ENCODE measurements at regions not wholly inside any gene's neighbourhood (a gene's known extent, or its start where the extent isn't known, plus 50 kb on each side); places are given as distances from the start of the nearest gene placed in this dataset.
A peak's percentile ranks its signal among the peaks of the same experiment; 100 is the strongest.

- Histone ChIP-seq H3K36me3 (no peaks in the 10 kb centered on the region), H3K9me3 (no peaks in the 10 kb centered on the region), H3K27ac (no peak overlapping the region), H3K27me3 (replicated peaks; ENCODE audit: insufficient read depth) (no peaks in the 10 kb centered on the region), H3K4me3 (no peak overlapping the region), H3K4me1 (replicated peaks) (no peaks in the 10 kb centered on the region)
- intact Hi-C loops (cut with DNase I): loop anchor here (5.0 kb wide), 1 partner anchor 1585 kb away; the partner anchor contains the start of gene ADGRL2
- 3% methylated on average over 4 of the region's 4 CpGs for WGBS
- TF ChIP-seq POLR2AphosphoS5 (IDR thresholded peaks at IDR 0.05): no peak
- TF ChIP-seq, protein P1, sequence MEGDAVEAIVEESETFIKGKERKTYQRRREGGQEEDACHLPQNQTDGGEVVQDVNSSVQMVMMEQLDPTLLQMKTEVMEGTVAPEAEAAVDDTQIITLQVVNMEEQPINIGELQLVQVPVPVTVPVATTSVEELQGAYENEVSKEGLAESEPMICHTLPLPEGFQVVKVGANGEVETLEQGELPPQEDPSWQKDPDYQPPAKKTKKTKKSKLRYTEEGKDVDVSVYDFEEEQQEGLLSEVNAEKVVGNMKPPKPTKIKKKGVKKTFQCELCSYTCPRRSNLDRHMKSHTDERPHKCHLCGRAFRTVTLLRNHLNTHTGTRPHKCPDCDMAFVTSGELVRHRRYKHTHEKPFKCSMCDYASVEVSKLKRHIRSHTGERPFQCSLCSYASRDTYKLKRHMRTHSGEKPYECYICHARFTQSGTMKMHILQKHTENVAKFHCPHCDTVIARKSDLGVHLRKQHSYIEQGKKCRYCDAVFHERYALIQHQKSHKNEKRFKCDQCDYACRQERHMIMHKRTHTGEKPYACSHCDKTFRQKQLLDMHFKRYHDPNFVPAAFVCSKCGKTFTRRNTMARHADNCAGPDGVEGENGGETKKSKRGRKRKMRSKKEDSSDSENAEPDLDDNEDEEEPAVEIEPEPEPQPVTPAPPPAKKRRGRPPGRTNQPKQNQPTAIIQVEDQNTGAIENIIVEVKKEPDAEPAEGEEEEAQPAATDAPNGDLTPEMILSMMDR (IDR thresholded peaks at IDR 0.05): peak; percentile 15 to 54 (median 46)
- DNase-seq (ENCODE audit: low spot score): peak; percentile 26
Measured at GRCh38 chr1:80217377-80217986, 1211.0 kb upstream of the ADGRL4 start.

- Histone ChIP-seq H3K27ac (no peak overlapping the region), H3K4me1 (replicated peaks) (no peaks in the 10 kb centered on the region), H3K4me3 (no peak overlapping the region), H3K9me3 (no peaks in the 10 kb centered on the region), H3K36me3 (no peaks in the 10 kb centered on the region), H3K27me3 (replicated peaks; ENCODE audit: insufficient read depth) (no peaks in the 10 kb centered on the region)
- no peak for TF ChIP-seq POLR2A (IDR thresholded peaks at IDR 0.05)
- TF ChIP-seq POLR2AphosphoS5 (IDR thresholded peaks at IDR 0.05): no peak
- TF ChIP-seq, protein P1 (IDR thresholded peaks at IDR 0.05): no peak
- WGBS: 93% methylated on average over 5 of the region's 5 CpGs
- intact Hi-C loops (cut with DNase I): loop anchor here (5.0 kb wide), 1 partner anchor 1587 kb away; the partner anchor contains the start of gene ADGRL2
- DNase-seq (ENCODE audit: low spot score): no peak
Measured at GRCh38 chr1:80214888-80215540, 1208.5 kb upstream of the ADGRL4 start.

GRCh38 chr1:80212948-80213347 lies 1206.4 kb upstream of the ADGRL4 start:
- DNase-seq (ENCODE audit: low spot score): no peak
- H3K36me3 ChIP-seq: no peaks in the 10 kb centered on the region
- no peak for TF ChIP-seq POLR2A (IDR thresholded peaks at IDR 0.05)
- no peak for TF ChIP-seq POLR2AphosphoS5 (IDR thresholded peaks at IDR 0.05)
- TF ChIP-seq, protein P1 (IDR thresholded peaks at IDR 0.05): no peak
- H3K4me1 ChIP-seq (replicated peaks): no peaks in the 10 kb centered on the region
- intact Hi-C loops (cut with DNase I): no loop called here
- H3K27me3 ChIP-seq (replicated peaks; ENCODE audit: insufficient read depth): no peaks in the 10 kb centered on the region
- no peak overlapping the region for H3K4me3 ChIP-seq
- 90% methylated on average over 3 of the region's 3 CpGs for WGBS
- H3K9me3 ChIP-seq: no peaks in the 10 kb centered on the region
- H3K27ac ChIP-seq: no peak overlapping the region

- no peaks in the 10 kb centered on the region for H3K9me3 ChIP-seq
- DNase-seq (ENCODE audit: low spot score): no peak
- H3K4me3 ChIP-seq: no peak overlapping the region
- intact Hi-C loops (cut with DNase I): no loop called here
- H3K36me3 ChIP-seq: no peaks in the 10 kb centered on the region
- no peak overlapping the region for H3K27ac ChIP-seq
- 74% methylated on average over 8 of the region's 8 CpGs for WGBS
- TF ChIP-seq POLR2AphosphoS5 (IDR thresholded peaks at IDR 0.05) (no peak), POLR2A (IDR thresholded peaks at IDR 0.05) (no peak)
- TF ChIP-seq, protein P1 (IDR thresholded peaks at IDR 0.05): no peak
- H3K27me3 ChIP-seq (replicated peaks; ENCODE audit: insufficient read depth): no peaks in the 10 kb centered on the region
- H3K4me1 ChIP-seq (replicated peaks): no peaks in the 10 kb centered on the region
Measured at GRCh38 chr1:80211691-80212380, 1205.3 kb upstream of the ADGRL4 start.

Measured in prostate gland (tissue), 2 donors.